Naive thymus-derived CD4-positive, alpha-beta T cell (primary cell): ENCODE measurements at regions not wholly inside any gene's neighbourhood (a gene's known extent, or its start where the extent isn't known, plus 50 kb on each side); places are given as distances from the start of the nearest gene placed in this dataset.

ENCODE experiments used
- ATAC-seq: fragments of 150-1000 bp; cut with Tn5 transposase; 2 replicates; pipeline ENCODE4 v1.10.0; 2021; ENCODE audit warnings: mild to moderate bottlenecking, moderate library complexity
- CTCF ChIA-PET: fragments of 350-600 bp; sonication (Branson Sonifier 250); formaldehyde crosslinking; loops from one replicate; lab custom pipeline; 2021; ENCODE audit warnings: antibody characterized with exemption; lab: Charles Lee
- POLR2A ChIA-PET: fragments of 350-600 bp; sonication (Branson Sonifier 250); formaldehyde crosslinking; loops from one replicate; lab custom pipeline; 2021; ENCODE audit warnings: antibody characterized with exemption, inconsistent platforms; lab: Charles Lee
- DNase-seq, 9 donors: peaks; one replicate each; pipeline versions ENCODE4 v3.0.0 to v3.0.0-alpha.2; 2020 to 2022; ENCODE audit warnings: mixed read lengths in 1 of 9
- H3K27ac ChIP-seq: one replicate; pipeline ENCODE4 v1.7.0; 2013; ENCODE audit warnings: mild to moderate bottlenecking, low read depth, low read length, moderate library complexity
- H3K27me3 ChIP-seq, 2 donors: one replicate each; pipeline ENCODE4 v1.7.0; 2013; ENCODE audit warnings: low read length in 2 of 2, mild to moderate bottlenecking in 2 of 2, moderate library complexity in 2 of 2; ENCODE audit not compliant: control insufficient read depth in 2 of 2, insufficient read depth in 2 of 2
- H3K36me3 ChIP-seq, 3 experiments: 1 replicate in 2 of 3; 2 replicates in 1 of 3; pipeline ENCODE4 v1.7.0; 2013; ENCODE audit warnings: low read length in 3 of 3, mild to moderate bottlenecking in 3 of 3, moderate library complexity in 1 of 3; ENCODE audit not compliant: insufficient read depth in 3 of 3, control insufficient read depth in 2 of 3
- H3K4me1 ChIP-seq, 2 donors: one replicate each; pipeline ENCODE4 v1.7.0; 2013; ENCODE audit warnings: low read length in 2 of 2, mild to moderate bottlenecking in 2 of 2, moderate library complexity in 1 of 2; ENCODE audit not compliant: control insufficient read depth in 2 of 2, insufficient read depth in 2 of 2
- H3K4me3 ChIP-seq: 2 replicates; pipeline ENCODE4 v1.7.0; 2013; ENCODE audit warnings: mild to moderate bottlenecking, low read length
- H3K9me3 ChIP-seq, 3 experiments: 1 replicate in 2 of 3; 2 replicates in 1 of 3; pipeline ENCODE4 v1.7.0; 2013; ENCODE audit warnings: low read length in 3 of 3; ENCODE audit not compliant: control insufficient read depth in 2 of 3
- H3K27ac Mint-ChIP-seq, 9 donors: one replicate each; pipeline ENCODE4 v1.8.0; 2020 to 2022; ENCODE audit warnings: mixed read lengths in 9 of 9, mild to moderate bottlenecking in 8 of 9, moderate library complexity in 5 of 9, inconsistent platforms in 2 of 9
- H3K27me3 Mint-ChIP-seq, 5 donors: one replicate each; pipeline ENCODE4 v1.8.0; 2021 to 2022; ENCODE audit warnings: mixed read lengths in 5 of 5, mild to moderate bottlenecking in 1 of 5
- H3K36me3 Mint-ChIP-seq, 5 donors: one replicate each; pipeline ENCODE4 v1.8.0; 2020 to 2022; ENCODE audit warnings: mixed read lengths in 5 of 5, mild to moderate bottlenecking in 3 of 5, inconsistent platforms in 1 of 5
- H3K4me1 Mint-ChIP-seq, 7 donors: one replicate each; pipeline ENCODE4 v1.8.0; 2020 to 2022; ENCODE audit warnings: mixed read lengths in 7 of 7, mild to moderate bottlenecking in 3 of 7, inconsistent platforms in 1 of 7
- H3K4me3 Mint-ChIP-seq, 10 donors: one replicate each; pipeline ENCODE4 v1.8.0; 2020 to 2022; ENCODE audit warnings: mild to moderate bottlenecking in 10 of 10, mixed read lengths in 10 of 10, moderate library complexity in 6 of 10, inconsistent platforms in 2 of 10
- H3K9me3 Mint-ChIP-seq, 11 donors: one replicate each; pipeline ENCODE4 v1.8.0; 2020 to 2022; ENCODE audit warnings: mixed read lengths in 11 of 11, mild to moderate bottlenecking in 4 of 11, inconsistent platforms in 1 of 11, moderate library complexity in 1 of 11
- intact Hi-C, 2 donors: fragments of 100-400 bp; cut with micrococcal nuclease; formaldehyde crosslinking; loops; one replicate each; pipeline ENCODE4 v1.15.1; 2023

DNA sequence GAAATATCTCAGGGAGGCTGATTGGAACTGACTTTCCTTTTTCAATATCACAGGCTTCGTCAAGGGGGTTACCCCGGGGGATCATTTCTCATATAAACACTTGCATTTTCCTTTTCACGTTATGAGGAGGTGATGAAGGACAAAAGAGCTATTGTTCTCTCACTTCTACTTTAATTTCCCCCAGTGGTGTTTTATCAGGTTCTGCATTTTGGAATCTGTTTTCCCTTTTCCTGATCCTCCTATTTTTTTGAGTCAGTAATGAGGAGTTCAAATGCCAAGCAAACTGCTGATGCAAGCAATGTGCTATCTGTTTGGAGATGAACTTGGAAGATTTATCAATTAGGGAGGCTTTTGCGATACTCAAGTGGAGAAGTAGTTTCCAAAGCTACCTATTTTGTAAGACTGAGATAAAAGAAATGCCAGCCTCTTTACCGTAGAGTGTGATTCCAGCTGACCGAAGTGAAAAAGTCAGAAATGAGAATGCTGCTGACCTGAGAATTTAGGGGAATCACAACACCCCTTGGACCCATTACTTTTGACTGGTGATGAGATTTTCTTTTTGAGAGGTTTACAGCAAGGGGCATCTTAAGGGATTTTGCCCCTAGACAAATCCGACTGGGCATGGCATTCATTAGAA is 556.0 kb downstream of the RNF144A start:
- peak overlapping the region in 2 of 9 donors; percentile 21 to 61 for H3K27ac Mint-ChIP-seq
- no peaks in the 10 kb centered on the region for H3K4me1 ChIP-seq
- CTCF ChIA-PET: interaction anchor here (0.8 kb wide), 1 partner anchor 94 kb away, joined by 3 read pairs; no protein-coding TSS in a partner anchor
- POLR2A ChIA-PET: interaction anchor here (0.5 kb wide), 1 partner anchor 13 kb away, joined by 4 read pairs; no protein-coding TSS in a partner anchor
- no peaks in the 10 kb centered on the region for H3K36me3 ChIP-seq
- no peak overlapping the region for H3K4me3 ChIP-seq
- intact Hi-C loops: no loop called here
- peaks cover 0 to 13% (median 0%) of the 10 kb centered on the region in 11 donors for H3K9me3 Mint-ChIP-seq
- no peaks in the 10 kb centered on the region for H3K27me3 ChIP-seq
- H3K36me3 Mint-ChIP-seq: peaks cover 0 to 17% (median 0%) of the 10 kb centered on the region in 5 donors
- peak overlapping the region in 1 of 10 donors; percentile 12 for H3K4me3 Mint-ChIP-seq
- DNase-seq: no peak
- H3K27ac ChIP-seq: no peak overlapping the region
- peaks cover 4 to 65% (median 33%) of the 10 kb centered on the region in 7 donors for H3K4me1 Mint-ChIP-seq
- H3K9me3 ChIP-seq: no peaks in the 10 kb centered on the region
- H3K27me3 Mint-ChIP-seq: no peaks in the 10 kb centered on the region
- ATAC-seq: no peak

DNA sequence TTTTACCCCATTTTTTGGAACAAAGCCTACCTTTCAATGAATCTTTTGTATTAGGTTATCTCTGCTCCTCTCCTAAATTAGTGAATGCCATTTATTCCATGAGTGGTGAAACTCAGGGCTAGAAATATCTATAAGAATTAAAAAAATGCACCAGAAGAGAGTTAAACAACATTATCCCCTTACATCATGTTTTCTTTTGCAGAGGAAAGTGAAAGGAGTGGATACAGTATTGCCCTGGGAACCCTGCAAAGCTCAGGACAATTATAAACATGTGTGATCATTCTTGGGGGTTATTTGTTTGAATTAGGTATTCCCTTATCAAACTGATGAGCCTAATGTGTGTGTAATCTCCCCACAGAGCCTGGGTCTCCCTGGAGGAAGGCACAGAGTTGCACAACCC is 559.2 kb downstream of the RNF144A start:
- Histone ChIP-seq H3K4me3 (no peak overlapping the region), H3K4me1 (no peaks in the 10 kb centered on the region), H3K9me3 (no peaks in the 10 kb centered on the region), H3K27me3 (no peaks in the 10 kb centered on the region), H3K27ac (no peak overlapping the region), H3K36me3 (no peaks in the 10 kb centered on the region)
- Mint-ChIP-seq H3K4me1 (peaks cover 0 to 51% (median 19%) of the 10 kb centered on the region in 7 donors), H3K27ac (peak overlapping the region in 1 of 9 donors; percentile 53), H3K4me3 (no peak overlapping the region), H3K9me3 (peaks cover 0 to 8% (median 0%) of the 10 kb centered on the region in 11 donors), H3K36me3 (peaks cover 0 to 14% (median 1%) of the 10 kb centered on the region in 5 donors), H3K27me3 (peaks cover 0 to under 1% (median 0%) of the 10 kb centered on the region in 5 donors)
- no peak for ATAC-seq
- no peak for DNase-seq
- POLR2A ChIA-PET: interaction anchor here (1.5 kb wide), 1 partner anchor 34 kb away, joined by 3 read pairs; no protein-coding TSS in a partner anchor
- intact Hi-C loops: no loop called here
- CTCF ChIA-PET: interaction anchor here (0.8 kb wide), 1 partner anchor 47 kb away, joined by 3 read pairs; no protein-coding TSS in a partner anchor

DNA sequence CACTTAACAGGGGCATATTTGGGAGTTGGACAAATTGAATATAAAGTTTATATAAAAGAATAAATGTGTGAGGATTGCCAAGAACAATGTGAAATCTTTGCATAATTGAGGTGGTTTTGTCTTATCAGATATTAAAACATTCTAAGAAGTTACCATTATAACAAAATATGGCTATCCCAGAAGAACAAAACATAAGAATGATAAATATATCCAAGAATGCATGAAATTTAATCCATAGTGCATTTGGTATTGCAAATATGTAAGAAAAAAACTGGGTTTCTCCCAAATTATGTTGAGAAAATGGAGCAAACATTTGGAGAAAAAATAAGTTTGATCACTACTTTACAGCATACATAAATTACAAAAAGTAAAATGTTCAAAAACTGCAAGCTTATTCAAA is 562.4 kb downstream of the RNF144A start:
- Mint-ChIP-seq H3K27ac (no peak overlapping the region), H3K27me3 (peaks cover 0 to 3% (median 0%) of the 10 kb centered on the region in 5 donors), H3K9me3 (peaks cover 0 to 20% (median 1%) of the 10 kb centered on the region in 11 donors), H3K4me1 (peaks cover 0 to 45% (median 19%) of the 10 kb centered on the region in 7 donors), H3K36me3 (peaks cover 4 to 27% (median 7%) of the 10 kb centered on the region in 5 donors), H3K4me3 (no peak overlapping the region)
- CTCF ChIA-PET: no interaction called here
- intact Hi-C loops: no loop called here
- Histone ChIP-seq H3K27ac (no peak overlapping the region), H3K9me3 (no peaks in the 10 kb centered on the region), H3K36me3 (no peaks in the 10 kb centered on the region), H3K4me3 (no peak overlapping the region), H3K4me1 (no peaks in the 10 kb centered on the region), H3K27me3 (no peaks in the 10 kb centered on the region)
- POLR2A ChIA-PET: interaction anchor here (1.0 kb wide), 1 partner anchor 42 kb away, joined by 3 read pairs; no protein-coding TSS in a partner anchor
- DNase-seq: no peak
- no peak for ATAC-seq

DNA sequence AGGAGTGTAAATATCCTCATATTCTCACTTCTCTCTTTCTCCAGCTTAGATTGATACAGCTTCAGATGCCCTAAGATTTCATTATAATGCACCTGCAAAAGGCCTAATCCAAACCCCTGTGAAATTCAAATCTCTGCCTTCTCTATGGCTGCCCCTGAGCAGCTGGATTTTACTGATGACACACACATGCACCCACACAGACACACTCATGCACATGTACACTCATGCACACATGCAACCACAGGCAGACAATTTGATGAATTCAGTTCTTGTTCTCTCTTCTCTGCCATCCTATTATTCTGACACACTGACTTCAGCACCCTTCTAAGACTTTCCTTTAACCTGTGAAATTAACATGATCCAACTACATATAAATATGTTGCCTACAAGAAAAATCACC is 563.2 kb downstream of the RNF144A start:
- Mint-ChIP-seq H3K4me3 (no peak overlapping the region), H3K27ac (no peak overlapping the region), H3K27me3 (peaks cover 0 to 3% (median 0%) of the 10 kb centered on the region in 5 donors), H3K4me1 (peaks cover 0 to 40% (median 15%) of the 10 kb centered on the region in 7 donors), H3K36me3 (peaks cover 4 to 25% (median 7%) of the 10 kb centered on the region in 5 donors), H3K9me3 (peaks cover 0 to 17% (median 1%) of the 10 kb centered on the region in 11 donors)
- Histone ChIP-seq H3K27me3 (no peaks in the 10 kb centered on the region), H3K4me3 (no peak overlapping the region), H3K9me3 (no peaks in the 10 kb centered on the region), H3K36me3 (no peaks in the 10 kb centered on the region), H3K27ac (no peak overlapping the region), H3K4me1 (no peaks in the 10 kb centered on the region)
- DNase-seq (no peak), ATAC-seq (no peak)
- intact Hi-C loops: no loop called here
- CTCF ChIA-PET: interaction anchor here (0.6 kb wide), 2 partner anchors 20 to 52 kb away, joined by 3 read pairs; no protein-coding TSS in a partner anchor
- POLR2A ChIA-PET: interaction anchor here (1.0 kb wide), 1 partner anchor 41 kb away, joined by 3 read pairs; no protein-coding TSS in a partner anchor

DNA sequence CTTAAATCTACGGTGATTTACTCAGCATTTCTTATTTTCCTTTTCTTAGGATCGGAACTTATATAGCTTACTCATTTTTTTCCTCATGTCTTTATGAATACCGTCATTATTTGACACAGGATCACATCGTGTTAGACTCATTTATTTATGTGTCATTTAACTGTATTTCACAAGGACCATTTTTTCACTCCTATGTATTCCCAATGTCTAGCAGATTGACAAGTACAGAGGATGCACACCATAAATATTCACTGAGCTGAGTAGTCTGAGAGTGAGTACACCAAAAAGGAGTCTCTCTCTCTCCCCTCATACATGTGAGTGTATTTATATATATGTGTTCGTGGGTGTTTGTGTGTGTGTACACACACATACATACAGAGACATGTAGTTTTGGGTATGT is 573.5 kb downstream of the RNF144A start:
- peaks cover 0 to 23% (median 7%) of the 10 kb centered on the region in 7 donors for H3K4me1 Mint-ChIP-seq
- peaks cover 0 to 17% (median 6%) of the 10 kb centered on the region in 11 donors for H3K9me3 Mint-ChIP-seq
- H3K27ac ChIP-seq: no peak overlapping the region
- H3K27ac Mint-ChIP-seq: no peak overlapping the region
- H3K27me3 Mint-ChIP-seq: no peaks in the 10 kb centered on the region
- no peaks in the 10 kb centered on the region for H3K4me1 ChIP-seq
- no peaks in the 10 kb centered on the region for H3K36me3 ChIP-seq
- no peak overlapping the region for H3K4me3 Mint-ChIP-seq
- H3K27me3 ChIP-seq: peaks cover 0 to 2% of the 10 kb centered on the region in 2 donors
- no peak overlapping the region for H3K4me3 ChIP-seq
- POLR2A ChIA-PET: no interaction called here
- H3K36me3 Mint-ChIP-seq: peaks cover 0 to 23% (median 0%) of the 10 kb centered on the region in 5 donors
- no peak for DNase-seq
- no peak for ATAC-seq
- CTCF ChIA-PET: no interaction called here
- no peaks in the 10 kb centered on the region for H3K9me3 ChIP-seq
- intact Hi-C loops: loop anchor here (2.0 to 5.0 kb wide), 2 partner anchors 14 to 37 kb away; no protein-coding TSS in a partner anchor

DNA sequence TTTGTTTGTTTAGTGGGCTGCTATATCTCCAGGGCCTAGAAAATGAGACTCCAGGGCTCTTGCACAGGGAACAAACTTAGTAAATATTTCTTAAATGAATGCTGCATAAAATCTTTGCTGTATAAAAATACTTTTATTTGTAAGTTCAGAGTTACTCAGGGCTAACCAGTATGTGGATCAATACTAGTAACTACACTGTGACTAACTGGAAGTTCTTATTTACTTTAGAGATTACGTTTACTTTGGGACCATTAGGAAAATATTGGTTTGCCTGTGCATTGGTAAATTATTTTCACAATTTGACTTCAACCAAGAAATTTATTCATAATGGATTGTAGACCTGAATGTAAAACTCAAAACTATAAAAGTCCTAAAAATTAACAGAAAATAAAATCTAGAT is 575.5 kb downstream of the RNF144A start:
- Histone ChIP-seq H3K4me3 (no peak overlapping the region), H3K9me3 (no peaks in the 10 kb centered on the region), H3K27me3 (peaks cover 0 to 2% of the 10 kb centered on the region in 2 donors), H3K4me1 (no peaks in the 10 kb centered on the region), H3K36me3 (no peaks in the 10 kb centered on the region), H3K27ac (no peak overlapping the region)
- Mint-ChIP-seq H3K4me1 (peaks cover 9 to 29% (median 13%) of the 10 kb centered on the region in 7 donors), H3K27me3 (no peaks in the 10 kb centered on the region), H3K36me3 (peaks cover 0 to 22% (median 0%) of the 10 kb centered on the region in 5 donors), H3K9me3 (peaks cover 0 to 16% (median 6%) of the 10 kb centered on the region in 11 donors), H3K4me3 (no peak overlapping the region), H3K27ac (peak overlapping the region in 1 of 9 donors; percentile 26)
- POLR2A ChIA-PET: no interaction called here
- ATAC-seq: no peak
- intact Hi-C loops: loop anchor here in 1 of 2 donors (5.0 kb wide), 1 partner anchor 35 kb away; no protein-coding TSS in a partner anchor
- no peak for DNase-seq
- CTCF ChIA-PET: no interaction called here
